ENCODE measurements at regions not wholly inside any gene's neighbourhood (a gene's known extent, or its start where the extent isn't known, plus 50 kb on each side); places are given as distances from the start of the nearest gene placed in this dataset.

- no peak for TF ChIP-seq CTCF (IDR thresholded peaks at IDR 0.05; ENCODE audit: borderline replicate concordance, insufficient read depth, low read depth, low read length)
- no peak overlapping the region for H3K4me3 ChIP-seq (ENCODE audit: low read depth, low read length)
Observed at GRCh38 chr1:112806090-112806642, 91.0 kb upstream of the PPM1J start.

- no peak overlapping the region for H3K4me3 ChIP-seq (ENCODE audit: low read depth, low read length)
- no peak for TF ChIP-seq CTCF (IDR thresholded peaks at IDR 0.05; ENCODE audit: borderline replicate concordance, insufficient read depth, low read depth, low read length)
Observed at GRCh38 chr1:112805155-112805853, 90.2 kb upstream of the PPM1J start.

- H3K4me3 ChIP-seq (ENCODE audit: low read depth, low read length): no peak overlapping the region
- peak; percentile 93 for TF ChIP-seq CTCF (IDR thresholded peaks at IDR 0.05; ENCODE audit: borderline replicate concordance, insufficient read depth, low read depth, low read length)
Observed at GRCh38 chr1:112803906-112804762, 89.0 kb upstream of the PPM1J start.

GRCh38 chr1:112800289-112800688 is 85.2 kb upstream of the PPM1J start:
- no peak for TF ChIP-seq CTCF (IDR thresholded peaks at IDR 0.05; ENCODE audit: borderline replicate concordance, insufficient read depth, low read depth, low read length)
- no peak overlapping the region for H3K4me3 ChIP-seq (ENCODE audit: low read depth, low read length)

GRCh38 chr1:112798292-112798691 is 83.2 kb upstream of the PPM1J start:
- no peak for TF ChIP-seq CTCF (IDR thresholded peaks at IDR 0.05; ENCODE audit: borderline replicate concordance, insufficient read depth, low read depth, low read length)
- no peak overlapping the region for H3K4me3 ChIP-seq (ENCODE audit: low read depth, low read length)

- TF ChIP-seq CTCF (IDR thresholded peaks at IDR 0.05; ENCODE audit: borderline replicate concordance, insufficient read depth, low read depth, low read length): no peak
- H3K4me3 ChIP-seq (ENCODE audit: low read depth, low read length): no peak overlapping the region
Observed at GRCh38 chr1:112797224-112797623, 82.1 kb upstream of the PPM1J start.

Measured in GM12875 (cell line).